Activated CD4-positive, alpha-beta T cell treated with anti-CD3 and anti-CD28 coated beads for 48 hours (primary cell): ENCODE measurements at regions not wholly inside any gene's neighbourhood (a gene's known extent, or its start where the extent isn't known, plus 50 kb on each side); places are given as distances from the start of the nearest gene placed in this dataset.

Experiments used
- DNase-seq: peaks from one replicate; pipeline ENCODE4 v3.0.0-alpha.2; 2020

DNA sequence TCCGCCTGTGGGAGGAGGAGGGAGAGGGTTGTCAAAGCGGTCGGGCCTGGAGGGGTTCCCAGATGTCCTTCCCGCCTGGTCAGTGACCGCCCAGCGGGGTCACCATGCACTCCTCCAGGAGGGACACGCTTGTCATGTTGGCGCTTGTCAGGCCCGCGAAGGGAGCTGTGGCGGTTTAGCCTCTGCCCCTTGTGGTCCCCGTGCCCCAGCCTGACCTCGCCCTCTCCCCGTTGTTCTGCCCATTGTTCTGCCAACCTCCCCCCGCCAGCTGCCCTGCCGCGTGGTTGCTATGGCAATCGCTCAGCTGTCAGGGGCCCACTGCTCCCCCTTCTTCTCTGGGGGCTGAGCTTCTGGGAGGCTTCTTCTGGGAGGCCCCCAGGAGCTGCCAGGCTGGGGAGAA is 146.4 kb upstream of the CIBAR2 start:
- no peak for DNase-seq

- DNase-seq, result no peak
These were observed 147.0 kb upstream of the CIBAR2 start for GRCh38 chr16:85259115-85259831.

DNA sequence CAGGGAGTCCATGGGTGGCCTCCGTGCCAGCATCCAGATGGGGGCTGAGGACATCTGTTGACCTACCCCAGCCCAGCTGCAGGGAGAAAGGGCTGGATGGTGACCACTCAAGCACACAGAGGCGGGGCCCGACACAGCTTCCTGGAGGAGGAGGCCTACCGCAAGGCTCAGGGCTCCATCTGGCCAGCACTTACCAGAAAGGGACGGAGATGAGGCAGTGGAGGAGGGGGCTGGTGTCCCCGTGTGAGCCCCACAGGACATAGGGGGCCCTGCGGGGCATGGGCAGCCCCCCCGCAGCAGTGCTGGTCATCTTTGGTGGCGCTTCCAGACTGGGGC is 147.5 kb upstream of the CIBAR2 start:
- DNase-seq, result no peak

DNA sequence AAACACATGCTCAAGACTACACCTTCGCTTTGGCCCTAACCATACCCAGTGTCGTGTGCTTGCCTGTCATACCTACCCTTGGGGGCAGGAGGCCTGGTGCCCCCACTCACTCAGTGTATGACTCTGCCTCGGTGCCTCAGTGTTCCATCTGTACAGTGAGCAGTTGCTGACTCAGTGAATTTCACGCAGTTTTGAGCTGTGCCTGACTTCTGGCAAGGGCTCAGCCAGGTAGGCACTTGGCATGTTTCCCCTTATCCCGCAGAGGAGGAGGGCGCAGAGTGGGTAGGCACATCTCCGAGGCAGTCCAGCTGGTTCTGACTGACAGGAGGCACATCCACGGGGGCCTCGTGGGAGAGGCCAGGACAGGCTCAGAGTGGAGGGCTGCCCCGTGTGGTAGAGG is 148.9 kb upstream of the CIBAR2 start:
- DNase-seq, result no peak

- no peak for DNase-seq
These were observed 149.6 kb upstream of the CIBAR2 start for GRCh38 chr16:85261657-85262557.

DNA sequence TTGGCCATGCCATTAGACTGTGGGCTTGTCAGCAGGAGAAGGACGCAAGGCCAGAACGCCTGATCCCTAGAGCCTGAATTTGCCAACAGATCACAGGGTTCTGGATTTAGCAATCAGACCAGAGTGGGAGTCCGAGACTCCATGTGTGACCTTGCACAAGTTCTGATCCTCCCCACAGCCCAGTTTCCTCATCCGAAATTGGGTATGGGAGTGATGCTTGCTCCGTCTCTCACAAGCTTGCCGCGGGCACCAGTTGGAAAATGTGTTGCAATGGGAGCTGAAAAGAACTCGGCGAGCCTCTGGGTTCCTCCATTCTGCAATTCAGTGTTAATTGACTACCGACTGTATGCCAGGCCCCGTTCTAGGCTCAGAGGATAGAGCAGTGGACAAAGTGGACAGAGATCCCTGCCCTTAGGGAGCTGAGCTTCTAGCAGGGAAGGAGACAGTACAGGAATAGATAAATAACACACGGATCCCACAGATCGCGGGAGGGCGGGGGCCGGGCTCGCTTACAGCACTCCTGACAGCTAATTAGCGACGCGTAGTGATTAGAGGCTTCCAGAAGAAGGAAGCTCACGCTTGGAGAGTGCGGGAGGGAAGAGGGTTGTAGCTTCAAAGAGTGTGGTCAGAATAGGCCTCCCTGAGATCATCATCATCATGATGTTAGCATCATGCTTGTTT is 150.4 kb upstream of the CIBAR2 start:
- no peak for DNase-seq

DNA sequence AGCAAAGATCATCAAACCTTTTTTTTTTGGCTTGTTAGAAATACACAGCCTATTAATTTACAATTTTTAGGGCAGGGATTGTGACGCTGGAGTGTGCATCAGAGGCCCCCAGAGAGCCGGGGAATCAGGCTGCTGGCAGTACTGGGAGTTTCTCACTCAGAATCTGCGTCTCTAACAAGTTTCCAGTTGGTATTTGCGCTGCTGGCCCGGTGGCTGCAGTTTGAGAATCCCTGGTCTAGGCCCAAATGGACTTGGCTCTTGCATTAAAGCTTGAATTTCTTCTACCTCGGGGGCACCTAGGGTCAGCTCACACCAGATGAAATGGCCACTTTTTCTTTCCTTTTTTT is 150.9 kb upstream of the CIBAR2 start:
- no peak for DNase-seq

DNA sequence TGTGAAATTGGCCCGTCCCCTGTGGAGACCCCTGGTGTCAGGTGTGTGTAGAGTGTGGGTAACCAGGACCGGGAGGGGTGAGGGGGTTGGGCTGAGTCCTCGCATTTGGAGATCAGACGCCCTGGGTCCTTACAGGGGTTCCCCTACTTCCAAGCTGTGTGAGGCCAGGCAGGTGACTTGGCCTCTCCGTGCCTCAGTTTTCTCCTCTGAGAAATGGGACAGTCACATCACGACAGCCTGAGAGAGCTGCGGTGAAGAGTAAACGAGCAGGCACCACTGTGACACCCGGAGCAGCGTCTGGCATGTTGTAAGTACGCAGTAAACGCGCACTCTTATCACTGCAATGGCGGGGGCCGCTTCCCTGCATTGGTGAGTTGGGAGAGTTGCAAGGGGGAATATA is 152.5 kb upstream of the CIBAR2 start:
- no peak for DNase-seq

- no peak for DNase-seq
These were observed 153.0 kb upstream of the CIBAR2 start for GRCh38 chr16:85265161-85265784.

DNA sequence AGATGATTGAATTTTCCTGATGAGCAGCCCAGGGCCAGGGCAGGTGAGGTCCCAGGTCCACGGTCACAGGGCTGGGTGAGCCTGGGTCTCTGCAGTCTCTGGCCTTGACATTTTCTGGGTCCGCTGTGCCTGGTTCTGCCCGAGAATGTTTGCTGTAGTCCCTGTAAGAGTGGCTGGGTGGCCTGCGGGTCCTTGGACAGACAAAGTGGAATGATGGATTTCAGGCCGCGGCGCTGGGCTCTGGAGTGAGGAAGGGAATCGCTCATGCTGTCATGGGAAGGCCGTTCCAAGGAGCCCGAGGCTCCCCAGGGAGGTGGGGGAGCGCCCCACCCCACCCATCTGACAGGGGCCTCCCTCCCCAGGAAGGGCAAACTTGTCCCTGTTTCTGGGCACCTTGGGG is 153.5 kb upstream of the CIBAR2 start:
- no peak for DNase-seq

DNA sequence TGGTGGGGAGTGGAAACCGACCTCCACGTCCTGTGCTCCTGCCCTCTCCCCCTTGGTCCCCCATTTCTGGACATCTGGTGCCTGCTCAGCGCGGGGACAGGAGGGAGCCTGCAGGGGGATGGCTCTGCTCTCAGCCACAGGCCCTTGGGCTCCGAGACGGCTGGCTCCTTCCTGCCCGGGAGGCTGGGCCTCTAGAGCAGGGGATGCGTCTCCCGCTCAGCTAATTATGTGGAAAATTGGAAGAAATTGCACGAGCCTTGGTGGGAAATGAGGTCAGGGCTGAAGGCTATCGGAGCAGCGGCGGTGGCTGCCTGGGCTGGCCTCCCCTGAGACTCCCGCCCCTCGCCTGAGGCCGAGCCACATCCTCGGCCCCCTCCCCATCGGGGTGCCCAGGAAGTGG is 154.6 kb upstream of the CIBAR2 start:
- no peak for DNase-seq

- DNase-seq, result no peak
These were observed 155.2 kb upstream of the CIBAR2 start for GRCh38 chr16:85267414-85267945.

DNA sequence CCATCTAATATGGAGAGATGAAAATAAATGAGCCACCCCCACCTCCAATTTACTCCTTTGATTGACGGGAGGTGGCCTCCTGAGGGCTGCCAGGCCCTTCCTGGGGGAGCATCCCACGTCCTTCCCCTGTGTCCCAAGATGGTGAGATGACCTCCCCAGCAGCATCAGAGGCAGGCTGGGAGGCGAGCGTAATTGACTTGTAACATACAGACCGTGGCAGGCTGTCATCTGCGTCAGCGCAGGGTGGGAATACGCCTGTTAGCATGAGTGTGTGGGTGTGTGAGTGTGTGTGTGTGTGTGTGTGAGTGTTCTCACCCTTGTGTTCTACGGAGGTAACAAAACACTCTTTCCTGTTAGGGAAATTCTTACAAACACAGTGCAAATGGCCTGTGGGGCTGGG is 156.9 kb upstream of the CIBAR2 start:
- no peak for DNase-seq

- DNase-seq, result no peak
These were observed 158.1 kb upstream of the CIBAR2 start for GRCh38 chr16:85270374-85270773.

GRCh38 chr16:85271198-85271597 is 158.9 kb upstream of the CIBAR2 start:
- DNase-seq, result no peak

DNA sequence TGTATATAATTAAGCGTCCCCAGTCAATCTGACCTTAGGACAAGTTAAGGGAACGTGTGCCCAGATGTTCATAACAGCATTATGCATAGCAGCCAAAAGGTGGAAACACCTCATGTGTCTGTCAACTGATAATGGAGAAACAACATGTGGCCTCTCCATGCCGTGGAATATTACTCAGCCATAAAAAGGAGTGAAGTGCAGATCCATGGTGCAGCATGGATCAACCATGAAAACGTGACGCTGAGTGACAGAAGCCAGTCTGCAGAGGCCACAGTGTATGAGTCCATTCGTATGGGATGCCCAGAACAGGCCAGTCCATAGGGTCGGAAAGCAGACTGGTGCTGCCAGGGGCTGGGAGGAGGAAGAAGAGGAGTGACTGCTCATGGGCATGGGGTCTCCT is 161.0 kb upstream of the CIBAR2 start:
- no peak for DNase-seq

- no peak for DNase-seq
These were observed 162.2 kb upstream of the CIBAR2 start for GRCh38 chr16:85274501-85274900.

DNA sequence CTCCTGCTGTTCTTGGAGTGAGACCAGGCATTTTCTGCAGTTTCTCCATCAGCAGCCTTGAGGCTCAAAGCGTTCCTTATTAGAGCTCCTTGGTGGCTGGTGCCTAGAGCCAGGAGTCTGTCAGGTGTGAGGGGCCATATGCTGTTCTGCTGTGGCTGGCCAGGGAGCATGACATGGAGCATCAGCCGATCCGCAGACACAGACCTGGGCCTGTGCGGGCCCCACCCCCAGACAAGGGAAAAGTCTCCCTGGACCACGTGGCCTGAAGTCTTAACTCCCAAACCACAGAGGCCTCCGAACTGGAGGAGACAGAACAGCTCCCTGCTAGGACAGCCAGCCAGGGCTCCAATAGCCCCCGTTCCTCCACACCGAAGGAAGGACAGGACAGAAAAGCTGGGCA is 162.7 kb upstream of the CIBAR2 start:
- DNase-seq, result no peak

DNA sequence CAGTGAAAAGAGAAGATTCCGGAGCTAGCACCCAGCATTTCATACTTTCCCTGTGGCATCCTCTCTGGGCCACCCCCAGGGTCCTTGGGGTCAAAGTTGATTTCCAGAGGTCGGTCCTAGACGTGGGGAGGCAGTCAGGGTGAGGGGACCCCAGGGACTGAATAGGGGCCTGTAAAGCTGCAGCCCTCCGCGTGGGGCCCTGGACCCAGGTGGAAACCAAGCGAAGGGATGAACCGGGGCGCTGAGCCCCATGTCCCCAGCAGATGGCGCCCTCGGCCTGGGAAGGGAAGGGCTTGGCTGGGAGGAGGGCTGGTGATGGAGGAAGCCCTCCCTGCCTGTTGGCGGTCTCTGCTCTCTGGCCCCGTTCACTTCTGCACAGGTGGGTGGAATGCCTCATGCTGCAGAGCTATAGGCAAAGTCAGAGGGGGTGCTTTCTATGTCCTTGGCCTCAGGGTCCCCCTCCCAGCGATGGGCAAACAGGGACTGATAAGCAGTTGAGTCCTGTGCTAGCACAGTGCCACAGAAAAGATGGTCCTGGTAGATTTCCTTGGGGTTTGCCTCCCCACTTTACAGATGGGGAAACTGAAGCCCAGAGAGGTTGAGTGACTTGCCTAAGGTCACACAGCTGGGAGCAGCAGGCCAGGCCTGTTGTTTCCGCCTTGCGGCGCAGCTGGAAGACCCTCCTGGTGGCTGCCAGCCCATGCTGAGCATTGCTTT is 163.4 kb upstream of the CIBAR2 start:
- peak; percentile 81 for DNase-seq

DNA sequence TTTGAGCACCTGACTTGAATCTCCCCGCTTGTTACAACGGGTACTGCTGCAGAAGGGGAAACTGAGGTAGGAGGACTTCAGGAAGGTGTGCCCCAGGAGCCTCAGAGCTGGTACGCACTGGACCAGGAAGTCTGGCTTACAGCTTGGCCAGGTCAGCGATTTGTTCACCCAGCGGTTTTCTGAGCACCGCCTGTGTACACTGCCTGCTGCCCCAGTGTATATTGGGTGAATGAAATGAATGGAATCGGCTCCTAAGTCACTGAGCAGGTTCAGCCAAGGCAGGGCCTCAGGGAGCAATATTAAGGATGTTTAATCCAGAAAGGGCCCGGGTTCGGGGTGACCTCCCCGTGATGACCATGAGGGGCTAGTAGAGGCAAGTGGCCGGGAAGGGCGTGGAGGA is 164.0 kb upstream of the CIBAR2 start:
- DNase-seq, result no peak

- no peak for DNase-seq
These were observed 164.4 kb upstream of the CIBAR2 start for GRCh38 chr16:85276721-85277120.

- no peak for DNase-seq
These were observed 166.6 kb upstream of the CIBAR2 start for GRCh38 chr16:85278839-85279238.

GRCh38 chr16:85279402-85279801 is 167.1 kb upstream of the CIBAR2 start:
- no peak for DNase-seq
